Naive thymus-derived CD4-positive, alpha-beta T cell (primary cell): ENCODE measurements at regions not wholly inside any gene's neighbourhood (a gene's known extent, or its start where the extent isn't known, plus 50 kb on each side); places are given as distances from the start of the nearest gene placed in this dataset.

ENCODE experiments used
- ATAC-seq: fragments of 150-1000 bp; cut with Tn5 transposase; 2 replicates; pipeline ENCODE4 v1.10.0; 2021; ENCODE audit warnings: mild to moderate bottlenecking, moderate library complexity
- CTCF ChIA-PET: fragments of 350-600 bp; sonication (Branson Sonifier 250); formaldehyde crosslinking; loops from one replicate; lab custom pipeline; 2021; ENCODE audit warnings: antibody characterized with exemption; lab: Charles Lee
- POLR2A ChIA-PET: fragments of 350-600 bp; sonication (Branson Sonifier 250); formaldehyde crosslinking; loops from one replicate; lab custom pipeline; 2021; ENCODE audit warnings: antibody characterized with exemption, inconsistent platforms; lab: Charles Lee
- DNase-seq, 9 donors: peaks; one replicate each; pipeline versions ENCODE4 v3.0.0 to v3.0.0-alpha.2; 2020 to 2022; ENCODE audit warnings: mixed read lengths in 1 of 9
- H3K27ac ChIP-seq: one replicate; pipeline ENCODE4 v1.7.0; 2013; ENCODE audit warnings: mild to moderate bottlenecking, low read depth, low read length, moderate library complexity
- H3K27me3 ChIP-seq, 2 donors: one replicate each; pipeline ENCODE4 v1.7.0; 2013; ENCODE audit warnings: low read length in 2 of 2, mild to moderate bottlenecking in 2 of 2, moderate library complexity in 2 of 2; ENCODE audit not compliant: control insufficient read depth in 2 of 2, insufficient read depth in 2 of 2
- H3K36me3 ChIP-seq, 3 experiments: 1 replicate in 2 of 3; 2 replicates in 1 of 3; pipeline ENCODE4 v1.7.0; 2013; ENCODE audit warnings: low read length in 3 of 3, mild to moderate bottlenecking in 3 of 3, moderate library complexity in 1 of 3; ENCODE audit not compliant: insufficient read depth in 3 of 3, control insufficient read depth in 2 of 3
- H3K4me1 ChIP-seq, 2 donors: one replicate each; pipeline ENCODE4 v1.7.0; 2013; ENCODE audit warnings: low read length in 2 of 2, mild to moderate bottlenecking in 2 of 2, moderate library complexity in 1 of 2; ENCODE audit not compliant: control insufficient read depth in 2 of 2, insufficient read depth in 2 of 2
- H3K4me3 ChIP-seq: 2 replicates; pipeline ENCODE4 v1.7.0; 2013; ENCODE audit warnings: mild to moderate bottlenecking, low read length
- H3K9me3 ChIP-seq, 3 experiments: 1 replicate in 2 of 3; 2 replicates in 1 of 3; pipeline ENCODE4 v1.7.0; 2013; ENCODE audit warnings: low read length in 3 of 3; ENCODE audit not compliant: control insufficient read depth in 2 of 3
- H3K27ac Mint-ChIP-seq, 9 donors: one replicate each; pipeline ENCODE4 v1.8.0; 2020 to 2022; ENCODE audit warnings: mixed read lengths in 9 of 9, mild to moderate bottlenecking in 8 of 9, moderate library complexity in 5 of 9, inconsistent platforms in 2 of 9
- H3K27me3 Mint-ChIP-seq, 5 donors: one replicate each; pipeline ENCODE4 v1.8.0; 2021 to 2022; ENCODE audit warnings: mixed read lengths in 5 of 5, mild to moderate bottlenecking in 1 of 5
- H3K36me3 Mint-ChIP-seq, 5 donors: one replicate each; pipeline ENCODE4 v1.8.0; 2020 to 2022; ENCODE audit warnings: mixed read lengths in 5 of 5, mild to moderate bottlenecking in 3 of 5, inconsistent platforms in 1 of 5
- H3K4me1 Mint-ChIP-seq, 7 donors: one replicate each; pipeline ENCODE4 v1.8.0; 2020 to 2022; ENCODE audit warnings: mixed read lengths in 7 of 7, mild to moderate bottlenecking in 3 of 7, inconsistent platforms in 1 of 7
- H3K4me3 Mint-ChIP-seq, 10 donors: one replicate each; pipeline ENCODE4 v1.8.0; 2020 to 2022; ENCODE audit warnings: mild to moderate bottlenecking in 10 of 10, mixed read lengths in 10 of 10, moderate library complexity in 6 of 10, inconsistent platforms in 2 of 10
- H3K9me3 Mint-ChIP-seq, 11 donors: one replicate each; pipeline ENCODE4 v1.8.0; 2020 to 2022; ENCODE audit warnings: mixed read lengths in 11 of 11, mild to moderate bottlenecking in 4 of 11, inconsistent platforms in 1 of 11, moderate library complexity in 1 of 11
- intact Hi-C, 2 donors: fragments of 100-400 bp; cut with micrococcal nuclease; formaldehyde crosslinking; loops; one replicate each; pipeline ENCODE4 v1.15.1; 2023

- no peaks in the 10 kb centered on the region for H3K4me1 ChIP-seq
- Mint-ChIP-seq H3K9me3 (peaks cover 0 to 4% (median 0%) of the 10 kb centered on the region in 11 donors), H3K4me3 (no peak overlapping the region), H3K36me3 (no peaks in the 10 kb centered on the region), H3K4me1 (peaks cover 0 to 2% (median 0%) of the 10 kb centered on the region in 7 donors), H3K27me3 (peaks cover 0 to 6% (median 0%) of the 10 kb centered on the region in 5 donors), H3K27ac (no peak overlapping the region)
- H3K4me3 ChIP-seq = no peak overlapping the region
- H3K27me3 ChIP-seq = no peaks in the 10 kb centered on the region
- intact Hi-C loops = no loop called here
- DNase-seq = no peak
- ChIA-PET CTCF (no interaction called here), POLR2A (no interaction called here)
- no peak overlapping the region for H3K27ac ChIP-seq
- no peaks in the 10 kb centered on the region for H3K36me3 ChIP-seq
- H3K9me3 ChIP-seq = no peaks in the 10 kb centered on the region
- ATAC-seq = no peak
Measured at GRCh38 chr1:219050086-219050821, 123.4 kb upstream of the LYPLAL1 start.

GRCh38 chr1:219050822-219051125, 122.9 kb upstream of the LYPLAL1 start:
- CTCF ChIA-PET = no interaction called here
- intact Hi-C loops = no loop called here
- ATAC-seq = no peak
- Histone ChIP-seq H3K4me1 (no peaks in the 10 kb centered on the region), H3K27ac (no peak overlapping the region), H3K9me3 (no peaks in the 10 kb centered on the region), H3K4me3 (no peak overlapping the region), H3K36me3 (no peaks in the 10 kb centered on the region), H3K27me3 (no peaks in the 10 kb centered on the region)
- peaks cover 0 to 4% (median 0%) of the 10 kb centered on the region in 11 donors for H3K9me3 Mint-ChIP-seq
- no peak overlapping the region for H3K4me3 Mint-ChIP-seq
- no peak overlapping the region for H3K27ac Mint-ChIP-seq
- POLR2A ChIA-PET = no interaction called here
- DNase-seq = no peak
- H3K4me1 Mint-ChIP-seq = peaks cover 0 to 2% (median 0%) of the 10 kb centered on the region in 7 donors
- H3K36me3 Mint-ChIP-seq = no peaks in the 10 kb centered on the region
- H3K27me3 Mint-ChIP-seq = peaks cover 0 to 8% (median 0%) of the 10 kb centered on the region in 5 donors

- no peak overlapping the region for H3K27ac Mint-ChIP-seq
- H3K4me3 ChIP-seq = no peak overlapping the region
- CTCF ChIA-PET = no interaction called here
- H3K27ac ChIP-seq = no peak overlapping the region
- POLR2A ChIA-PET = no interaction called here
- ATAC-seq (no peak), DNase-seq (no peak)
- H3K27me3 ChIP-seq = no peaks in the 10 kb centered on the region
- peaks cover 0 to 4% (median 0%) of the 10 kb centered on the region in 11 donors for H3K9me3 Mint-ChIP-seq
- no peak overlapping the region for H3K4me3 Mint-ChIP-seq
- intact Hi-C loops = no loop called here
- H3K36me3 ChIP-seq = no peaks in the 10 kb centered on the region
- peaks cover 0 to 9% (median 0%) of the 10 kb centered on the region in 5 donors for H3K27me3 Mint-ChIP-seq
- H3K36me3 Mint-ChIP-seq = no peaks in the 10 kb centered on the region
- H3K4me1 ChIP-seq = no peaks in the 10 kb centered on the region
- H3K9me3 ChIP-seq = no peaks in the 10 kb centered on the region
- peaks cover 0 to 2% (median 0%) of the 10 kb centered on the region in 7 donors for H3K4me1 Mint-ChIP-seq
Measured at GRCh38 chr1:219051547-219051946, 122.1 kb upstream of the LYPLAL1 start.

- peaks cover 0 to 10% (median 3%) of the 10 kb centered on the region in 11 donors for H3K9me3 Mint-ChIP-seq
- H3K27ac ChIP-seq = no peak overlapping the region
- DNase-seq = no peak
- H3K9me3 ChIP-seq = no peaks in the 10 kb centered on the region
- no peaks in the 10 kb centered on the region for H3K4me1 Mint-ChIP-seq
- H3K36me3 ChIP-seq = no peaks in the 10 kb centered on the region
- no peak for ATAC-seq
- no peak overlapping the region for H3K4me3 Mint-ChIP-seq
- POLR2A ChIA-PET = no interaction called here
- H3K27me3 Mint-ChIP-seq = peaks cover 0 to 6% (median 3%) of the 10 kb centered on the region in 5 donors
- intact Hi-C loops = no loop called here
- no peaks in the 10 kb centered on the region for H3K36me3 Mint-ChIP-seq
- no peak overlapping the region for H3K27ac Mint-ChIP-seq
- no peaks in the 10 kb centered on the region for H3K4me1 ChIP-seq
- CTCF ChIA-PET = no interaction called here
- no peak overlapping the region for H3K4me3 ChIP-seq
- H3K27me3 ChIP-seq = no peaks in the 10 kb centered on the region
Measured at GRCh38 chr1:219058891-219059820, 114.5 kb upstream of the LYPLAL1 start.

GRCh38 chr1:219060798-219061197, 112.9 kb upstream of the LYPLAL1 start:
- H3K9me3 ChIP-seq = no peaks in the 10 kb centered on the region
- no peaks in the 10 kb centered on the region for H3K4me1 ChIP-seq
- no peak overlapping the region for H3K4me3 Mint-ChIP-seq
- POLR2A ChIA-PET = no interaction called here
- ATAC-seq (no peak), DNase-seq (no peak)
- no peaks in the 10 kb centered on the region for H3K36me3 ChIP-seq
- intact Hi-C loops = no loop called here
- H3K27me3 Mint-ChIP-seq = peaks cover 0 to 4% (median under 1%) of the 10 kb centered on the region in 5 donors
- H3K27me3 ChIP-seq = no peaks in the 10 kb centered on the region
- CTCF ChIA-PET = no interaction called here
- H3K27ac Mint-ChIP-seq = no peak overlapping the region
- H3K36me3 Mint-ChIP-seq = no peaks in the 10 kb centered on the region
- no peak overlapping the region for H3K27ac ChIP-seq
- no peak overlapping the region for H3K4me3 ChIP-seq
- peaks cover 0 to 10% (median 2%) of the 10 kb centered on the region in 11 donors for H3K9me3 Mint-ChIP-seq
- H3K4me1 Mint-ChIP-seq = no peaks in the 10 kb centered on the region

- Histone ChIP-seq H3K27ac (no peak overlapping the region), H3K9me3 (no peaks in the 10 kb centered on the region), H3K27me3 (no peaks in the 10 kb centered on the region), H3K4me3 (no peak overlapping the region), H3K4me1 (no peaks in the 10 kb centered on the region), H3K36me3 (no peaks in the 10 kb centered on the region)
- intact Hi-C loops = no loop called here
- Mint-ChIP-seq H3K9me3 (peaks cover 0 to 4% (median 0%) of the 10 kb centered on the region in 11 donors), H3K36me3 (no peaks in the 10 kb centered on the region), H3K4me3 (no peak overlapping the region), H3K27me3 (peaks cover 0 to 4% (median 0%) of the 10 kb centered on the region in 5 donors), H3K27ac (no peak overlapping the region), H3K4me1 (no peaks in the 10 kb centered on the region)
- ATAC-seq (no peak), DNase-seq (no peak)
- ChIA-PET POLR2A (no interaction called here), CTCF (no interaction called here)
Measured at GRCh38 chr1:219062161-219062560, 111.5 kb upstream of the LYPLAL1 start.
